IPS-20b (cell line): ENCODE measurements at regions not wholly inside any gene's neighbourhood (a gene's known extent, or its start where the extent isn't known, plus 50 kb on each side); places are given as distances from the start of the nearest gene placed in this dataset.

Experiments
- H3K27ac ChIP-seq: one replicate; pipeline ENCODE4 v1.5.1; 2013; ENCODE audit warnings: low read length
- H3K27me3 ChIP-seq: 2 replicates; pipeline ENCODE4 v1.6.1; 2013; ENCODE audit warnings: mild to moderate bottlenecking, low read length, inconsistent platforms; ENCODE audit not compliant: insufficient read depth
- H3K36me3 ChIP-seq: 2 replicates; pipeline ENCODE4 v1.6.1; 2013; ENCODE audit warnings: low read depth, mild to moderate bottlenecking, inconsistent platforms, low read length, moderate library complexity; ENCODE audit not compliant: insufficient read depth
- H3K4me1 ChIP-seq: 2 replicates; pipeline ENCODE4 v1.6.1; 2013; ENCODE audit warnings: mild to moderate bottlenecking, control low read depth, inconsistent platforms, low read length, moderate library complexity; ENCODE audit not compliant: insufficient read depth
- H3K4me3 ChIP-seq: 2 replicates; pipeline ENCODE4 v1.5.1; 2013; ENCODE audit warnings: mild to moderate bottlenecking, low read length, inconsistent platforms
- H3K9ac ChIP-seq: 2 replicates; pipeline ENCODE4 v1.6.1; 2013; ENCODE audit warnings: low read depth, mild to moderate bottlenecking, inconsistent platforms, low read length, moderate library complexity
- H3K9me3 ChIP-seq: 2 replicates; pipeline ENCODE4 v1.6.1; 2013; ENCODE audit warnings: mild to moderate bottlenecking, low read depth, low read length, inconsistent platforms; ENCODE audit not compliant: insufficient read depth

GRCh38 chr5:126188804-126189203 lies 234.4 kb upstream of the GRAMD2B start:
- no peak overlapping the region for H3K4me3 ChIP-seq
- no peak overlapping the region for H3K9ac ChIP-seq
- peaks cover 8% of the 10 kb centered on the region; the same call in 1 of the 2 replicates for H3K27me3 ChIP-seq
- peaks cover 20% of the 10 kb centered on the region; the same call in 1 of the 2 replicates for H3K4me1 ChIP-seq
- H3K9me3 ChIP-seq: peaks cover 4% of the 10 kb centered on the region
- H3K27ac ChIP-seq: no peak overlapping the region
- no peaks in the 10 kb centered on the region for H3K36me3 ChIP-seq

- Histone ChIP-seq H3K27me3 (peaks cover 8% of the 10 kb centered on the region; the same call in 1 of the 2 replicates), H3K9ac (no peak overlapping the region), H3K27ac (no peak overlapping the region), H3K9me3 (peaks cover 4% of the 10 kb centered on the region), H3K36me3 (no peaks in the 10 kb centered on the region), H3K4me1 (peaks cover 20% of the 10 kb centered on the region; the same call in 1 of the 2 replicates), H3K4me3 (no peak overlapping the region)
Measured at GRCh38 chr5:126189231-126189630, 234.0 kb upstream of the GRAMD2B start.

- H3K9me3 ChIP-seq: peaks cover 4% of the 10 kb centered on the region
- no peaks in the 10 kb centered on the region for H3K36me3 ChIP-seq
- no peak overlapping the region for H3K9ac ChIP-seq
- peak overlapping the region; percentile 42; the same call in 1 of the 2 replicates for H3K4me3 ChIP-seq
- no peak overlapping the region for H3K27ac ChIP-seq
- H3K4me1 ChIP-seq: peaks cover 20% of the 10 kb centered on the region; the same call in 1 of the 2 replicates
- H3K27me3 ChIP-seq: peaks cover 8% of the 10 kb centered on the region; the same call in 1 of the 2 replicates
Measured at GRCh38 chr5:126189862-126190261, 233.3 kb upstream of the GRAMD2B start.

GRCh38 chr5:126192226-126192625 lies 231.0 kb upstream of the GRAMD2B start:
- Histone ChIP-seq H3K9ac (no peak overlapping the region), H3K9me3 (no peaks in the 10 kb centered on the region), H3K27ac (no peak overlapping the region), H3K4me3 (no peak overlapping the region), H3K4me1 (peaks cover 20% of the 10 kb centered on the region; the same call in 1 of the 2 replicates), H3K27me3 (peaks cover 8% of the 10 kb centered on the region; the same call in 1 of the 2 replicates), H3K36me3 (no peaks in the 10 kb centered on the region)

- Histone ChIP-seq H3K36me3 (no peaks in the 10 kb centered on the region), H3K9ac (no peak overlapping the region), H3K4me1 (peaks cover 6% of the 10 kb centered on the region; the same call in 1 of the 2 replicates), H3K4me3 (no peak overlapping the region), H3K27ac (no peak overlapping the region), H3K9me3 (no peaks in the 10 kb centered on the region), H3K27me3 (peaks cover 4% of the 10 kb centered on the region; the same call in 1 of the 2 replicates)
Measured at GRCh38 chr5:126195410-126196100, 227.7 kb upstream of the GRAMD2B start.

- Histone ChIP-seq H3K4me3 (no peak overlapping the region), H3K27me3 (no peaks in the 10 kb centered on the region), H3K9ac (no peak overlapping the region), H3K36me3 (no peaks in the 10 kb centered on the region), H3K27ac (no peak overlapping the region), H3K4me1 (peaks cover 6% of the 10 kb centered on the region; the same call in 1 of the 2 replicates), H3K9me3 (no peaks in the 10 kb centered on the region)
Measured at GRCh38 chr5:126198531-126198930, 224.7 kb upstream of the GRAMD2B start.

GRCh38 chr5:126199467-126199866 lies 223.7 kb upstream of the GRAMD2B start:
- H3K4me1 ChIP-seq: peaks cover 6% of the 10 kb centered on the region; the same call in 1 of the 2 replicates
- H3K27ac ChIP-seq: no peak overlapping the region
- no peaks in the 10 kb centered on the region for H3K27me3 ChIP-seq
- H3K9ac ChIP-seq: no peak overlapping the region
- H3K36me3 ChIP-seq: no peaks in the 10 kb centered on the region
- H3K4me3 ChIP-seq: no peak overlapping the region
- H3K9me3 ChIP-seq: no peaks in the 10 kb centered on the region

GRCh38 chr5:126208691-126209090 lies 214.5 kb upstream of the GRAMD2B start:
- no peaks in the 10 kb centered on the region; the same call in 1 of the 2 replicates for H3K4me1 ChIP-seq
- H3K9me3 ChIP-seq: peaks cover 4% of the 10 kb centered on the region; the same call in 1 of the 2 replicates
- H3K36me3 ChIP-seq: no peaks in the 10 kb centered on the region
- no peak overlapping the region for H3K4me3 ChIP-seq
- H3K27me3 ChIP-seq: no peaks in the 10 kb centered on the region
- H3K27ac ChIP-seq: no peak overlapping the region
- H3K9ac ChIP-seq: no peak overlapping the region

- Histone ChIP-seq H3K4me3 (no peak overlapping the region), H3K36me3 (no peaks in the 10 kb centered on the region), H3K4me1 (no peaks in the 10 kb centered on the region; the same call in 1 of the 2 replicates), H3K27ac (no peak overlapping the region), H3K9ac (no peak overlapping the region), H3K27me3 (no peaks in the 10 kb centered on the region), H3K9me3 (peaks cover 4% of the 10 kb centered on the region; the same call in 1 of the 2 replicates)
Measured at GRCh38 chr5:126210955-126211354, 212.3 kb upstream of the GRAMD2B start.

- Histone ChIP-seq H3K27ac (no peak overlapping the region), H3K36me3 (no peaks in the 10 kb centered on the region), H3K4me3 (no peak overlapping the region), H3K4me1 (no peaks in the 10 kb centered on the region), H3K9me3 (peaks cover 5% of the 10 kb centered on the region; the same call in 1 of the 2 replicates), H3K9ac (no peak overlapping the region), H3K27me3 (no peaks in the 10 kb centered on the region)
Measured at GRCh38 chr5:126219616-126220015, 203.6 kb upstream of the GRAMD2B start.

- Histone ChIP-seq H3K4me3 (no peak overlapping the region), H3K9ac (no peak overlapping the region), H3K27ac (no peak overlapping the region), H3K27me3 (no peaks in the 10 kb centered on the region), H3K4me1 (no peaks in the 10 kb centered on the region), H3K9me3 (peaks cover 5% of the 10 kb centered on the region; the same call in 1 of the 2 replicates), H3K36me3 (no peaks in the 10 kb centered on the region)
Measured at GRCh38 chr5:126220725-126221124, 202.5 kb upstream of the GRAMD2B start.

- Histone ChIP-seq H3K9ac (no peak overlapping the region), H3K27ac (no peak overlapping the region), H3K27me3 (no peaks in the 10 kb centered on the region), H3K4me3 (no peak overlapping the region), H3K36me3 (no peaks in the 10 kb centered on the region), H3K4me1 (no peaks in the 10 kb centered on the region), H3K9me3 (peaks cover 6% of the 10 kb centered on the region; the same call in 1 of the 2 replicates)
Measured at GRCh38 chr5:126228934-126229333, 194.3 kb upstream of the GRAMD2B start.
